ENCODE measurements at regions not wholly inside any gene's neighbourhood (a gene's known extent, or its start where the extent isn't known, plus 50 kb on each side); places are given as distances from the start of the nearest gene placed in this dataset.

- no peak overlapping the region for H3K4me3 ChIP-seq (ENCODE audit: low read length)
- TF ChIP-seq CTCF (conservative IDR thresholded peaks at IDR 0.05; ENCODE audit: low read length) = no peak
Observed at GRCh38 chr5:77550406-77550805, 58.3 kb upstream of the WDR41 start.

GRCh38 chr5:77545285-77545684 lies 53.2 kb upstream of the WDR41 start:
- no peak for DNase-seq (ENCODE audit: low read depth)
- no peak overlapping the region for H3K4me3 ChIP-seq (ENCODE audit: low read length)
- no peak for TF ChIP-seq CTCF (conservative IDR thresholded peaks at IDR 0.05; ENCODE audit: low read length)

More at GRCh38 chr5:77550406-77550805, 58.3 kb upstream of the WDR41 start:
- peak; percentile 11 for DNase-seq (ENCODE audit: low read depth)

All from AG10803 (cell line).